GM21526 (cell line): ENCODE measurements at regions not wholly inside any gene's neighbourhood (a gene's known extent, or its start where the extent isn't known, plus 50 kb on each side); places are given as distances from the start of the nearest gene placed in this dataset.
"Not testable (repeated sequence)": the region's sequence is repeated elsewhere in the genome, so short reads cannot be mapped to it uniquely, and the experiment has no call there.

Experiments used
- ATAC-seq: cut with Tn5 transposase; IDR thresholded peaks from one replicate; pipeline ENCODE4 v1.9.1; 2021; ENCODE audit warnings: moderate library complexity; ENCODE audit not compliant: unreplicated experiment, low FRiP score

GRCh38 chr1:193406901-193407300 is 220.5 kb upstream of the B3GALT2 start:
- peak; percentile 78 for ATAC-seq

GRCh38 chr1:193404236-193404635 is 217.8 kb upstream of the B3GALT2 start:
- no peak for ATAC-seq

- no peak for ATAC-seq
These were observed 216.6 kb upstream of the B3GALT2 start for GRCh38 chr1:193402977-193403376.

GRCh38 chr1:193402037-193402436 is 215.6 kb upstream of the B3GALT2 start:
- no peak for ATAC-seq

- no peak for ATAC-seq
These were observed 207.9 kb upstream of the B3GALT2 start for GRCh38 chr1:193394336-193394735.

- no peak for ATAC-seq
These were observed 206.3 kb upstream of the B3GALT2 start for GRCh38 chr1:193392686-193393085.

DNA sequence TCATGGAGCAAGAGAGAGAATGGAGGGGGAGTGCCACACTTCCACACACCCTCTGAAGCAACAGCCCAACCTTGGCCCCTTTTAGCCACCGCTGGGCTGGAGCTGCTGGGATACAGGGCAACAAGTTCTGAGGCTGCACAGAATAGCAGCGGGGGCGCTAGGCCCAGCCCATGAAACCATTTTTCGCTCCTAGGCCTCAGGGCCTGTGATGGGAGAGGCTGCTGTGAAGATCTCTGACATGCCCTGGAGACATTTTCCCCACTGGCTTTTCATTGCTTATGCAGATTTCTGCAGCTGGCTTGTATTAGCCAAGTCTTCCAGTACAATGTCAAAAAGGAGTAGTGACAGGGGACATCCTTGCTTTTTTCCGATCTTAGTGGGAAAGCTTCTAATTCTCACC is 202.3 kb upstream of the B3GALT2 start:
- ATAC-seq: no peak

DNA sequence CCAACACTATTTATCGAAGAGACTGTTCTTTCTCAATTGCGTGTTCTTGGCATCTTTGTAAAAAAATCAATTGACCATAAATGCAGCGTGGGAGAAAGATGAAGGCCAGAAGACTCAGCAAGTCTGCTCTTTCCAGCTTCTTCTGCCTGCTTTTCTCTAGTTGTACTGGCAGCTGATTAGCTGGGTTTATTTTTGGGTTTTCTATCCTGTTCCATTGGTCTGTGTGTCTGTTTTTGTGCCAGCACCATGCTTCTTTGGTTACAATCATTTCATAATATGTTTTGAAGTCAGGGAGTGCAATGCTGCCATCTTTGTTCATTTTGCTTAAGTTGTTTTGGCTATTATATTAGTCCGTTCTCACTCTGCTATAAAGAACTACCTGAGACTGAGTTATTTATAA is 201.8 kb upstream of the B3GALT2 start:
- no peak for ATAC-seq

GRCh38 chr1:193387406-193387805 is 201.0 kb upstream of the B3GALT2 start:
- ATAC-seq: no peak

GRCh38 chr1:193378451-193378850 is 192.0 kb upstream of the B3GALT2 start:
- ATAC-seq: not testable (repeated sequence)

- no peak for ATAC-seq
These were observed 191.1 kb upstream of the B3GALT2 start for GRCh38 chr1:193377472-193377871.

DNA sequence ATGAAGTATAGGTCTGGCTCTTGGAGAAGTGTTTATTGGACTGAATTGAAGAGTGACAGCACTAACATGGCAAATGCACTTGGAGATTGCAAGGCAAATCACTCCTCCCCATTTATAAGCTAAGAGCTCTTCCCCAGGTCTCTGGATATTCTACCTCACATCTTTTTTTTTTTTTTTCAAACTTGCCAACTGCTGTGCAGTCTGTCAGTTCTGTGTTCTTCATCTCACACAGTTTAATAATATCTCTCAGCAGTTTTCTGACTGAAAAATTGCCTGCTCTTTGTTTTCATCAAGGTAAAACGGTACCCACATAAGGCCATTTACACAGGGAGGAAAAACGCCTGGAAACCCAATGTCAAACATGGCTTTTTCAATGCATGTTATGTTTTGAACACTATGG is 186.1 kb upstream of the B3GALT2 start:
- ATAC-seq: no peak

DNA sequence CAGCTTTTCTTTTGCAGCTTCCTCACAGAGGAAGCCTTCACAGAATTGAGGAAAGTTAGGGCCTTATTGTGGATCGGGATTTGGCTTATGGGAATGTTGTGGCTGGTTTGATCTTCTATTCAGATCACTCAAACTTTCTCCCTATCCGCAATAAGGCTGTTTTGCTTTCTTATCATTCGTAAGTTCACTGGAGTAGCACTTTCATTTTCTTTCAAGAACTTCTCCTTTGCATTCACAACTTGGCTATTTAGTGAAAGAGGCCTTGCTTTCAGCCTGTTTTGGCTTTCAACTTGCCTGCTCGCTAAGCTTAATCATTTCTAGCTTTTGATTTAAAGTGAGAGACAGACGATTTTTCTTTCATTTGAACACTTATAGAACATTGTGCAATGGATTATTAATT is 181.9 kb upstream of the B3GALT2 start:
- peak; percentile 65 for ATAC-seq

- ATAC-seq: peak; percentile 24
These were observed 181.4 kb upstream of the B3GALT2 start for GRCh38 chr1:193367863-193368262.

DNA sequence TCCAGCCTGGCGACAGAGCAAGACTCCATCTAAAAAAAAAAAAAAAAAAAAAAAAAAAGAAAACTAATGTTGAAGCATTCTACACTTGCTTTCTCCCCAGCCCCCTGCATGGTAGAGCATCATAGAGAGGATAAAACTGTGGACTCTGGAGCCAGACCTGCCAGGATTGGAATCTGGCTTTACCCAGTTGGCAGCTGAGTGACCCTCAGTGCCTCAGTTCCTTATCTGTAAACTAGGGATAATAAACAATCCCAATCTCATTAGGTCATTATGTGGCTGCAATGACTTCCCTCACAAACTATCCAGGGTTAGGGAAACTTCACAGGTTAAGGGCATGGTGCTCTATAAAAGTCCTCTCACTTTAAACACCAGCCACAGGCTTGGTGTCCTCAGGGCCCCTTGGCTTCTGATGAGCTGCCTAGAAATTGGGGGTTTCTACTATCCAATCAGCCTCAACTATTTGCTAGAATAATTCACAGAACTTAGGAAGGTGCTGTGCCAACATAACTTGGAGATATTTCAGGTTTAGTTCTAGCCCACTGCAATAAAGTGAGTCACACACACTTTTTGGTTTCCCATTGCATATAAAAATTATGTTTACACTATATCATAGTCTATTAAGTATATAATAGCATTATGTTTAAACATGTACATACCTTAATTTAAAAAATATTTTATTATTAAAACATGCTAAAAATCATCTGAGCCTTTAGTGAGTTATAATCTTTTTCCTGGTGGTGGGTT is 180.5 kb upstream of the B3GALT2 start:
- no peak for ATAC-seq

DNA sequence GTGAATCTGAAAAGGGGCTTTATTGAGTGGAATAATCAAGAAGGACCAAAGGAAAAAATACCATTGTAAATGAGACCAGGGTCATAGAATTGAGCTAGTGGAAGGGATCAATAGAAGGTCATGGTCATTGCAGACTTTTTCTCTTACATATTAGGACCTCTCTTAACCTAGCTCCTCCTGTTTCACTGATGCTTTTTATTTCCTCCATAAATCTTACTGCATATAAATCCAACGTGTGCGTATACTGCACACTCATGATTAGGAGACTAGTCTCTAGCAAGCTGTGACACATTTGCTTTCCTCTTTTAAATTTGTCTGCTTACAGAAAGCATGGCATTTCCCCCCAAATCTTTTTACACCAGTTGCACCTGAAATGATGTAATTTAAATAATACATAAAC is 179.6 kb upstream of the B3GALT2 start:
- ATAC-seq: no peak

DNA sequence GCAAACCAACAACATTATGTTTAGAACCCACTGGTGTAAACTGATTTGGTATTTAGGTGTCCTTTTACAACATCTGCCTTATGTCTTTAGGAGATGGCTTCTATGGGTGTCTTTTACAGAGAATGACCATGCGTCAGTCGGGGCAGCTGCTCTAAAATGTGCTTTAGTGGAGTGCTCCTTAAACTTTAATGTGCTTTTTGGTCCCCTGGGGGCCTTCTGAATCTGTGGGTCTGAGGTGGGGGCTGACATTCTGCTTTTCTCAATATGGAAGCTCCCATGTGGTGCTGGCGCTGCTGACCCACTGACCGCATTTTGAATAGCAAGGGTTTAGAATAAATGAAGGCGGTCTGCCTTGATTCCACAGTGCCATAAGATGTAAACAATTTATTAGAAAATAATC is 173.2 kb upstream of the B3GALT2 start:
- ATAC-seq: no peak

GRCh38 chr1:193358419-193358818 is 172.0 kb upstream of the B3GALT2 start:
- no peak for ATAC-seq

DNA sequence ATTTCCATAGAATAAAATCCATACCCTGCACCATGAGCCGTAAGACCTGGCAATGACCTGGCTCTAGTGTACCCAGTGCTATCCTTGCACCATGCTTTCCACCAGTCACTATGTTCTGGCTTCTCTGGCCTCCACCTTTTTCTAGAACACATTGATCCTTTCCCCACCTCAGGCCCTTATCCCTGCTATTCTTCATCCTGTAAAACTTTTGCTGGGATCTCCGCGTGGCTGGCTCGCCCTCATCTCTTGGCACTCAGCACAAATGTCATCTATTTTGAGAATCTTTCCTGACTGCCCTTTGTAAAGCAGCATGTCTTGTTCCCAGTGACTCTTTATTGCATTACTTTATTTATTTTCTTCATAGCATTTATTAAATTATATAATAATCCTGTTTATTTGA is 169.8 kb upstream of the B3GALT2 start:
- ATAC-seq: no peak

- ATAC-seq: no peak
These were observed 169.2 kb upstream of the B3GALT2 start for GRCh38 chr1:193355626-193356025.

DNA sequence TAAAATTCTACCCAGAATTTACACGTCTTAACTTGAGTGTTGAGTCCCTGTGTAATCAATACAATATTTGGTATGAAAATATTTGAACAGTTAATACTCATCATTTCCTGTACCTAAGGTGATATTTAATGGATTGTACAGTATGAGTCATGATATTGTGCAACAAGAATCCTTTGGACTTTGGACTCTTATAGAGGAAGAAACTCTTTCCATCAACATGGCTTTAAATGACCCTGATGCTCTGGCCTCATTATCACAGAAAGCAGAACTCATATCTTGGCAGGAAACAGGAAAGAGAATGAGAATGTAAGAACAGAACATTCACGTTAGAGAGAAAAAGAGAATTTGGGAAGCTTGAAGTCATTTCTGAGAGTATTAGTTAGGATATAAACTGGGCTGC is 168.8 kb upstream of the B3GALT2 start:
- no peak for ATAC-seq

DNA sequence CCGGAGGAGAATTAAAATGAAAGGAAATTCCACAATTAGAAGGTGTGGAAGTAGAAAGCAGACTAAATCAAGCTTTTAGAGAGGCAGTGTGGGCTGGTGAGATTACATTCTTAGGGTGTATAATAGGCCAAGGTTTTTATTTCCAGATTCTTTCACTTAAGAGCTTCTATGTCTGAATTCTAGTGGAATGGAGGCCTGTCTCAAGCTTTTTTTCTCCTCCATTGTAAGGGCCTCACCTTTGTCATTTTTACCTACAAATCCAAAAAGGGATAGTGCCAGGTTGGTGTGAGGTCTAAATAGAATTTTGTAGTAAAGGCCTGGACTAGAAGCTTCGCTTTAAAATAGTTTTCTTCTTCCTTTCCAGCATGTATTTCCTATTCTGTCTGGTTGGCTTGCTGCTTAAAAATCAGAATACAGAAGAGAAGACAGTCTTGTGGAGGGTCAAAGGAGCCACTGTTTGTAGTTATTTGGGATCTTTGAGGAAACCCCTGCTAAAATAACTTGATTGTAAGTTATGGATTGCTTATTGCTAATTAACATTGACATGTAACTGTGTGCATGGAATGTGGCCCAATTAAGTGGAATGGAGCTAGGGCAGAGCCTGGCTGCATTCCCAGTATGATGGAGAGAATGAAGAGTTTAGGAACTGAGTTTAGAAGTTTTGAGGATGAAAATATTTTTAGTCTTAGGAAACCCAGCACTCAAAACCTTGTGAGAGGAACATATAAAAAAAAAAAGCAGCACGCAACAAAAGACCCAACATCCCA is 162.5 kb upstream of the B3GALT2 start:
- ATAC-seq: no peak
